Activated T-cell treated with anti-CD3 and anti-CD28 coated beads, Interleukin-2, amount 50 U/mL, for 72 hours (primary cell): ENCODE measurements at regions not wholly inside any gene's neighbourhood (a gene's known extent, or its start where the extent isn't known, plus 50 kb on each side); places are given as distances from the start of the nearest gene placed in this dataset.

Experiments used
- ATAC-seq, 2 donors: fragments of 150-1000 bp; cut with Tn5 transposase; replicated peaks in 1 of 2; 2 replicates each; pipeline ENCODE4 v1.10.0; 2021; ENCODE audit warnings: moderate library complexity in 2 of 2, mild to moderate bottlenecking in 1 of 2
- DNase-seq, 2 donors: peaks; one replicate each; pipeline ENCODE4 v3.0.0; 2021 to 2022; ENCODE audit warnings: mixed read lengths in 1 of 2
- H3K27ac Mint-ChIP-seq: one replicate; pipeline ENCODE4 v1.8.0; 2022; ENCODE audit warnings: mild to moderate bottlenecking, moderate library complexity, mixed read lengths
- H3K27me3 Mint-ChIP-seq: one replicate; pipeline ENCODE4 v1.8.0; 2022; ENCODE audit warnings: low read depth, mixed read lengths
- H3K36me3 Mint-ChIP-seq, 2 donors: one replicate each; pipeline ENCODE4 v1.8.0; 2022; ENCODE audit warnings: mixed read lengths in 2 of 2, mild to moderate bottlenecking in 1 of 2; ENCODE audit not compliant: insufficient read depth in 2 of 2
- H3K4me1 Mint-ChIP-seq: one replicate; pipeline ENCODE4 v1.8.0; 2022; ENCODE audit warnings: low read depth, mixed read lengths
- H3K4me3 Mint-ChIP-seq, 2 donors: one replicate each; pipeline ENCODE4 v1.8.0; 2022; ENCODE audit warnings: mild to moderate bottlenecking in 2 of 2, mixed read lengths in 2 of 2, moderate library complexity in 2 of 2
- H3K9me3 Mint-ChIP-seq, 2 donors: one replicate each; pipeline ENCODE4 v1.8.0; 2022; ENCODE audit warnings: mixed read lengths in 2 of 2

- H3K27ac Mint-ChIP-seq = no peak overlapping the region
Observed at GRCh38 chr20:41927655-41928054, 309.5 kb upstream of the CHD6 start.

GRCh38 chr20:41927189-41927588 lies 309.0 kb upstream of the CHD6 start:
- Mint-ChIP-seq H3K27ac (no peak overlapping the region), H3K4me1 (no peaks in the 10 kb centered on the region), H3K4me3 (no peak overlapping the region), H3K36me3 (no peaks in the 10 kb centered on the region), H3K9me3 (peaks cover 0 to 3% of the 10 kb centered on the region in 2 donors), H3K27me3 (peaks cover 12% of the 10 kb centered on the region)
- DNase-seq (no peak), ATAC-seq (no peak)

More at GRCh38 chr20:41927655-41928054, 309.5 kb upstream of the CHD6 start:
- ATAC-seq (no peak), DNase-seq (no peak)
- H3K9me3 Mint-ChIP-seq = peaks cover 0 to 3% of the 10 kb centered on the region in 2 donors
- H3K4me3 Mint-ChIP-seq = no peak overlapping the region
- peaks cover 12% of the 10 kb centered on the region for H3K27me3 Mint-ChIP-seq
- no peaks in the 10 kb centered on the region for H3K4me1 Mint-ChIP-seq
- no peaks in the 10 kb centered on the region for H3K36me3 Mint-ChIP-seq

- H3K27ac Mint-ChIP-seq = no peak overlapping the region
- no peaks in the 10 kb centered on the region for H3K36me3 Mint-ChIP-seq
- no peak for ATAC-seq
- no peak for DNase-seq
- no peaks in the 10 kb centered on the region for H3K4me1 Mint-ChIP-seq
- H3K27me3 Mint-ChIP-seq = peaks cover 12% of the 10 kb centered on the region
- no peak overlapping the region for H3K4me3 Mint-ChIP-seq
- H3K9me3 Mint-ChIP-seq = no peaks in the 10 kb centered on the region
Observed at GRCh38 chr20:41925476-41925875, 307.3 kb upstream of the CHD6 start.

- Mint-ChIP-seq H3K36me3 (no peaks in the 10 kb centered on the region), H3K27ac (no peak overlapping the region), H3K4me3 (no peak overlapping the region), H3K9me3 (peaks cover 0 to 1% of the 10 kb centered on the region in 2 donors), H3K4me1 (no peaks in the 10 kb centered on the region), H3K27me3 (peaks cover 12% of the 10 kb centered on the region)
- DNase-seq = no peak
- no peak for ATAC-seq
Observed at GRCh38 chr20:41923624-41924023, 305.4 kb upstream of the CHD6 start.

GRCh38 chr20:41913146-41913545 lies 295.0 kb upstream of the CHD6 start:
- Mint-ChIP-seq H3K27me3 (no peaks in the 10 kb centered on the region), H3K36me3 (peaks cover 0 to under 1% of the 10 kb centered on the region in 2 donors), H3K4me1 (no peaks in the 10 kb centered on the region), H3K9me3 (peaks cover 0 to 4% of the 10 kb centered on the region in 2 donors), H3K27ac (no peak overlapping the region), H3K4me3 (no peak overlapping the region)
- ATAC-seq (no peak), DNase-seq (no peak)

GRCh38 chr20:41910558-41910957 lies 292.4 kb upstream of the CHD6 start:
- H3K4me1 Mint-ChIP-seq = no peaks in the 10 kb centered on the region

GRCh38 chr20:41905199-41905598 lies 287.0 kb upstream of the CHD6 start:
- H3K36me3 Mint-ChIP-seq = no peaks in the 10 kb centered on the region
- no peaks in the 10 kb centered on the region for H3K9me3 Mint-ChIP-seq
- H3K4me3 Mint-ChIP-seq = no peak overlapping the region
- H3K27me3 Mint-ChIP-seq = no peaks in the 10 kb centered on the region
- DNase-seq (no peak), ATAC-seq (no peak)
- no peaks in the 10 kb centered on the region for H3K4me1 Mint-ChIP-seq
- H3K27ac Mint-ChIP-seq = no peak overlapping the region

More at GRCh38 chr20:41910558-41910957, 292.4 kb upstream of the CHD6 start:
- Mint-ChIP-seq H3K9me3 (peaks cover 0 to 2% of the 10 kb centered on the region in 2 donors), H3K4me3 (no peak overlapping the region), H3K27ac (no peak overlapping the region), H3K36me3 (no peaks in the 10 kb centered on the region), H3K27me3 (no peaks in the 10 kb centered on the region)
- no peak for DNase-seq
- ATAC-seq = no peak

- no peaks in the 10 kb centered on the region for H3K4me1 Mint-ChIP-seq
- H3K36me3 Mint-ChIP-seq = no peaks in the 10 kb centered on the region
- ATAC-seq (no peak), DNase-seq (no peak)
- no peaks in the 10 kb centered on the region for H3K27me3 Mint-ChIP-seq
- H3K9me3 Mint-ChIP-seq = no peaks in the 10 kb centered on the region
- H3K4me3 Mint-ChIP-seq = no peak overlapping the region
- H3K27ac Mint-ChIP-seq = no peak overlapping the region
Observed at GRCh38 chr20:41903586-41903985, 285.4 kb upstream of the CHD6 start.

GRCh38 chr20:41902346-41902745 lies 284.2 kb upstream of the CHD6 start:
- no peak overlapping the region for H3K27ac Mint-ChIP-seq
- H3K4me3 Mint-ChIP-seq = no peak overlapping the region
- H3K9me3 Mint-ChIP-seq = no peaks in the 10 kb centered on the region
- ATAC-seq (no peak), DNase-seq (no peak)
- H3K4me1 Mint-ChIP-seq = no peaks in the 10 kb centered on the region
- no peaks in the 10 kb centered on the region for H3K36me3 Mint-ChIP-seq
- H3K27me3 Mint-ChIP-seq = no peaks in the 10 kb centered on the region

GRCh38 chr20:41900201-41900691 lies 282.1 kb upstream of the CHD6 start:
- H3K4me3 Mint-ChIP-seq = no peak overlapping the region
- ATAC-seq = no peak
- H3K4me1 Mint-ChIP-seq = no peaks in the 10 kb centered on the region
- H3K27me3 Mint-ChIP-seq = no peaks in the 10 kb centered on the region
- H3K9me3 Mint-ChIP-seq = no peaks in the 10 kb centered on the region
- H3K36me3 Mint-ChIP-seq = no peaks in the 10 kb centered on the region
- no peak for DNase-seq
- H3K27ac Mint-ChIP-seq = no peak overlapping the region

- ATAC-seq (no peak), DNase-seq (no peak)
- H3K4me1 Mint-ChIP-seq = no peaks in the 10 kb centered on the region
- no peaks in the 10 kb centered on the region for H3K36me3 Mint-ChIP-seq
- no peak overlapping the region for H3K4me3 Mint-ChIP-seq
- H3K27me3 Mint-ChIP-seq = no peaks in the 10 kb centered on the region
- no peak overlapping the region for H3K27ac Mint-ChIP-seq
- no peaks in the 10 kb centered on the region for H3K9me3 Mint-ChIP-seq
Observed at GRCh38 chr20:41897708-41898107, 279.5 kb upstream of the CHD6 start.

- ATAC-seq (no peak), DNase-seq (no peak)
- Mint-ChIP-seq H3K36me3 (no peaks in the 10 kb centered on the region), H3K4me3 (no peak overlapping the region), H3K9me3 (no peaks in the 10 kb centered on the region), H3K4me1 (no peaks in the 10 kb centered on the region), H3K27ac (no peak overlapping the region), H3K27me3 (no peaks in the 10 kb centered on the region)
Observed at GRCh38 chr20:41895241-41896032, 277.3 kb upstream of the CHD6 start.

GRCh38 chr20:41894255-41894963 lies 276.2 kb upstream of the CHD6 start:
- H3K27me3 Mint-ChIP-seq = no peaks in the 10 kb centered on the region
- H3K4me3 Mint-ChIP-seq = no peak overlapping the region
- ATAC-seq = no peak
- H3K36me3 Mint-ChIP-seq = no peaks in the 10 kb centered on the region
- no peak overlapping the region for H3K27ac Mint-ChIP-seq
- no peaks in the 10 kb centered on the region for H3K9me3 Mint-ChIP-seq
- no peak for DNase-seq
- no peaks in the 10 kb centered on the region for H3K4me1 Mint-ChIP-seq
